Heart left ventricle (tissue), 13 donors: ENCODE measurements at regions not wholly inside any gene's neighbourhood (a gene's known extent, or its start where the extent isn't known, plus 50 kb on each side); places are given as distances from the start of the nearest gene placed in this dataset.

Source experiments
- POLR2A ChIP-seq, 2 donors: fragments of 450-650 bp; IDR thresholded peaks; one replicate each; pipeline ENCODE4 v1.6.1; 2017; ENCODE audit warnings: antibody characterized with exemption in 2 of 2, mild to moderate bottlenecking in 2 of 2, moderate library complexity in 2 of 2
- TF ChIP-seq, protein P1 (sequence below), 12 donors: fragments of 200-600 bp; sonication (generic) in 4 of 12; IDR thresholded peaks; one replicate each; pipeline versions ENCODE4 v1.5.0 to v1.8.0; 2018 to 2022; ENCODE audit warnings: antibody characterized with exemption in 12 of 12, mild to moderate bottlenecking in 5 of 12
- donor health status: ischemic (EF 13 %, LVEDD 7.1; RV severe dilation, severe dysfunction).
- donor health status: DM: no; HTN: yes; CAD: no.
- donor health status: DM: no; HTN: no; CAD: no.
- donor health status: ischemic (EF 25% LVEDD 6.9; RV normal size, moderate dysfunction).
- donor health status: ischemic (EF 25% LVEDD 5.7; RV mildly dilated, moderate dysfunction).
- donor health status: ischemic (EF 35%, LVEDD 5.7; RV mildly dilated, moderate dysfunction).
- donor health status: nonischemic (EF 11% LVEDD 7.7; RV severe dilation, severe dysfunction).
- donor health status: DM: yes; HTN: yes; CAD: no.
- donor health status: PGD.
- donor health status: ischemic (EF 29% LVEDD 5.4; RV normal size, mild dysfunction).
- donor health status: nonischemic (EF 23%, LVEDD 6.1; RV moderate dilation, normal function).

DNA sequence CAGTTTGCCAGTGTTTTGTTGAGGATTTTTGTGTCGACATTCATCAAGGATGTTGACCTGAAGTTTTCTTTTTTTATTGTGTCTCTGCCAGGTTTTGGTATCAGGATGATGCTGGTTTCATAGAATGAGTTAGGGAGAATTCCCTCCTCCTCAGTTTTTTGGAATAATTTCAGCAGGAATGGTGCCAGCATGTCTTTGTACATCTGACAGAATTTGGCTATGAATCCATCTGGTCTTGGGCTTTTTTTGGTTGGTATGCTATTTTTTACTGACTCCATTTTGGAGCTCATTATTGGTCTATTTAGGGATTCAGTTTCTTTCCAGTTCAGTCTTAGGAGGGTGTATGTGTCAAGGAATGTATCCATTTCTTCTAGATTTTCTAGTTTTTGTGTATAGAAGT lies 320.0 kb upstream of the PPP2R3A start:
- TF ChIP-seq, protein P1, sequence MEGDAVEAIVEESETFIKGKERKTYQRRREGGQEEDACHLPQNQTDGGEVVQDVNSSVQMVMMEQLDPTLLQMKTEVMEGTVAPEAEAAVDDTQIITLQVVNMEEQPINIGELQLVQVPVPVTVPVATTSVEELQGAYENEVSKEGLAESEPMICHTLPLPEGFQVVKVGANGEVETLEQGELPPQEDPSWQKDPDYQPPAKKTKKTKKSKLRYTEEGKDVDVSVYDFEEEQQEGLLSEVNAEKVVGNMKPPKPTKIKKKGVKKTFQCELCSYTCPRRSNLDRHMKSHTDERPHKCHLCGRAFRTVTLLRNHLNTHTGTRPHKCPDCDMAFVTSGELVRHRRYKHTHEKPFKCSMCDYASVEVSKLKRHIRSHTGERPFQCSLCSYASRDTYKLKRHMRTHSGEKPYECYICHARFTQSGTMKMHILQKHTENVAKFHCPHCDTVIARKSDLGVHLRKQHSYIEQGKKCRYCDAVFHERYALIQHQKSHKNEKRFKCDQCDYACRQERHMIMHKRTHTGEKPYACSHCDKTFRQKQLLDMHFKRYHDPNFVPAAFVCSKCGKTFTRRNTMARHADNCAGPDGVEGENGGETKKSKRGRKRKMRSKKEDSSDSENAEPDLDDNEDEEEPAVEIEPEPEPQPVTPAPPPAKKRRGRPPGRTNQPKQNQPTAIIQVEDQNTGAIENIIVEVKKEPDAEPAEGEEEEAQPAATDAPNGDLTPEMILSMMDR (IDR thresholded peaks at IDR 0.05) = no peak
- TF ChIP-seq POLR2A (IDR thresholded peaks at IDR 0.05) = no peak
